Stimulated activated naive CD4-positive, alpha-beta T cell treated with Interleukin-2 at 50 U/mL for 16 hours (primary cell): ENCODE measurements at regions not wholly inside any gene's neighbourhood (a gene's known extent, or its start where the extent isn't known, plus 50 kb on each side); places are given as distances from the start of the nearest gene placed in this dataset.
"Not testable (repeated sequence)": the region's sequence is repeated elsewhere in the genome, so short reads cannot be mapped to it uniquely, and the experiment has no call there.

ENCODE experiments used
- DNase-seq: peaks from one replicate; lab custom pipeline; 2025; lab: John Stamatoyannopoulos, UW

DNA sequence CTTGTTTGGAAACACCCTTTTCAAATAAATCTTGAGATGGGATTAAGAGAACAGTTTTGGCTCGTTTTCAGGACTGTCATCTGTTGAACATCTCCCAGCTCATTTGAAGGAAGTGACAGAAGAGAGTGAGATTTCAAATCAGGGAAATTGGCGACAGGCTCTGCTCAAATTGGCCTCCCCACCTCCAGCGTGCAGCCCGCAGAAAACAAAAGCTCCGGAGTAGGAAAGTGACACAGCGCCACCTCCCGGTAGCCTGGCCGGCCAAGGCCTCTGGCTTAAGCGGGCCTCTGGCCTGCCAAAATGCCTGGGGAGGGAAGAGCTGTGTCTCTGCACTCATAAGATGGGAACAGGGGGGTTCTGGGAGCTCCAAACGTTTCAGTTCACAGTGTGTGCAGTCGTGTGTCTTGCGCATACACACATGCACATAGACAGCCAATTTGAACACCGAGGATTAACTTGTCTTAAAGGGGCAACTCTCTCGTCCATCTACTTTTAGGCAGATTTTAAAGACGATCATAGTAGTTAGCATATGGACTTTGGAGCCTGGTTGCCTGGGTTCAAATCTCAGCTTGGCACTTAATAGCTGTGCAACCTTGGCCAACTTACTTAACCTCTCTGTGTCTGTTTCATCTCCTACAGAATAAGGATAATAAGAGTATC is 132.7 kb upstream of the RCN1 start:
- DNase-seq = peak; percentile 43

DNA sequence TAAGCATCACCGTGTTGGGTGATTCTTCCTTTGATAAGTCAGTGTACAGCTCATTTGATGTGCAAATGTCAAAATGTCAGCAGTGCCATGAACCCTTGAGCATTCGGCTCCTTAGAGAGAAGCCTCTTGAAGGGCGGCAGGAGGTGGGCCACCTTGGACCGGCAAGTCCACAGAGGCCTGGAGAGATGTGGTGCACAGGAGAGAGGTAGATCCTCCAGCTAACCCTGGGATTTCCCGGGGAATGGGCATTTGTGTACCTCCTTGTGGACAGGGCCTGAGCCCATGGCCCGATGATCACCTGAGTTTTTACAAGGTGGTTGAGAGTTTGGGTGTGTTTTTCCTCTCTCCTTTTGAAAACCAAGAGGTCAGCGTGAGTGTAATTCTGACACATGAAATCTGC is 133.2 kb upstream of the RCN1 start:
- DNase-seq = no peak

DNA sequence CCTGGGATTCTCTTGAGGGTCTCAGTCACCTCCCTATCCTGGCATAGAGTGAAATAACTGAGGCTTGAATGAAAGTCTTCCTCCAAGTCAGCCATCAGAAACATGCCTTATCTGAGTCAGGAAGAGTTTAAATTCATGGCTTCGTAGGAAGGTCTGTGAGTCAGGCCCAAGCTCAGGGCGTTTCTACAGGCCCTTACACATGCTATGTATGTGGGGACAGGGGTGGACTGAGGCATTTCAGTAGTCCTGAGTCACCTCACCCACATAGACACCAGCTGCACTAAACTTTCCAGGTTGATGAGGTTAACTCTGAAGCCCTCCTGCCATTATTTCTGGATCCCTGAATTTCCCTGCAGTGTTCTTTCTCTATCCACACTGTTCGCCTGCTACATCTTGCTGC is 134.6 kb upstream of the RCN1 start:
- DNase-seq = no peak

GRCh38 chr11:31955838-31956237 is 135.0 kb upstream of the RCN1 start:
- DNase-seq = no peak

DNA sequence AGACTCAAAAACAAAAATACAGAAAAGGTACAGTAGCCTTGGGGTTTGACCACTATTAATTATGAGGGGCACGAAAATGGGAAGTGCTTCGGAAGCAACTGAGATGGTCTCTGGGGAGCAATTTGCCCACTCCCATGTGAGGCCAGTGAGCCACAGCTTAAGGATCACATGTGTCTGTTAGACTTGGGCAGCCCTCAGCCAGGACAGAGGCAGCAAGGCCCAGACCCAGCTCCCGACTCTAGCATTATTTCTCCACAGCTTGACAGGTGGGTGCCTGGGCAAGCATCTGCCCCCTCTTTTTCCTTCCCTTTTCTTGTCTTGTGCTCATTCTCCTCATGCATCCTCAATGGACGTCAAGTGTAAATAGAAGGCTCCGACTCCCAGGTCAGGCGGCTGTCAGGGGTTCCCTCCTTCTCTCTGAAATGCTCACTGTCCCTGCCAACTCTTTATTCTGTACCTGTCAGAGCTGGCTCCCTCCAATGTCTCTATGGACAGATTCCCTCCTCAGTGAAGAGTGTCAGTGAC is 137.0 kb upstream of the RCN1 start:
- no peak for DNase-seq

- not testable (repeated sequence) for DNase-seq
Observed at GRCh38 chr11:31949733-31950200, 138.6 kb upstream of the PAX6 start.

DNA sequence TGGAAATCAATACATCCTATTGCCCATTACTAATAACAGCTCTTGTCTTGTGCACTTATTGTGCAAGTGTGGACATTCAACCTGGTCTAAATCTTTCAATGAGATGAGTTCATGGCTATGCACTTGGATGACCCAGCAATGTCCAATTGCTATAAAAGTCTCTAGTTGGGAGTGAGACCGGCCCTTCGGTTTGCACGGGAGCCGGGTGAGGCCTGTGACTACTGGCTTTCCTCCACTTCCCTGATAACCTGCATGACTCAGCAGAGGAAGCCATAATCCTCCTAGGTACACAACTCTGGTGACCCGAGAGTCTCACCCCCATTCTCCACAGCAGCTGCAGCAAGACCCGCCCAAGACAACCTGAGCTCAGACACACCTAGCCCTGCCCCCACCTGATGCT is 135.9 kb upstream of the PAX6 start:
- no peak for DNase-seq

DNA sequence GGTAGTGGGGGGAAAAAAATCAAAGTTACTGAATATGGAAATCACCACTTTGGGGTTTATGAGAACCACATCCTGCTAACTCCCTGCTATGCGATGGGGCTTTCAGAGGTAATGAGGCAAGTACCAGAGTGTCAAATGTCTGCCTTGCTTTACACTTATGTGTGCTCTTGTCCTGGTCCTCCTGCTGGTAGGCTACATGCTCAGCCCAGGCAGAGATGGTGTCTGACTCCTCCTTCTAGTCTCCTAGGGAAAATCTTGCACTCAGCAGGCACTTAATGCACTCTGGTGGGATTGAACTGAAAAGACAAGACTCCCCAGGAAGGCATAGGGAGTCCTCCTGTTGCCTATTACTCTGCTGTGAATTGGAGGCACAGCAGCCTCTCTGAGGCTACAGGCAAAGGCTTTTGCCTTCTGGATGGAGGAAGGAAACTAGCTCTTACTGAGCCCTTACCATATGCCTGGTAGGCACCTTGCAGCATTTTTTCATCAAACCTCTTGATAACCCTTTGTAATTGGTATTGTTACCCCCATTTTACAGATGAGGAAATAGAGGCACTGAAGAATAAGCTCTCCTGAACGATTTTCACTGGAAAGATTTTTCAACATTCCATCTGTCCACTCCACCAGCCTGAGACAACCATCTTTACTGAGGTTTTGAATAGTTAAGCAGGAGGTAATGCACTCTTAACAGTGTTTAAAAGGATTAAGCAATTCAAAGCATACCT is 132.1 kb upstream of the PAX6 start:
- DNase-seq = no peak

- DNase-seq = no peak
Observed at GRCh38 chr11:31940371-31941037, 129.4 kb upstream of the PAX6 start.

DNA sequence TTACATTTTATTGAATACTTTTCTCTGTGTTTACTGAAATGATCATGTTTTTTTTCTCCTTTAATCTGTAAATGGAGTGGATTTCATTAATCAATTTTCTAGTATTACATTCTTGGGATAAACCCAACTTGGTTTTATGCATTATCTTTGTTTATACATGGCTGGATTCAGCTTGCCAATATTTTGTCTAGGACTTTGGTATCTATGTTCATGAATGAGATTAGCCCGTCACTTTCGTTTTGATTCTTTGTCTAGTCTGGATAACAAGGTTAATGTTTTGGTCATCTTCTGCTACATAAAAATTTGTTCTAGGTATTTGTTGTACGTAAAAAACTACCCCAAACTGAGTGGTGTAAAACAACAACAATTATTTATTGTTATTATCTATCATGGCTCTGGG is 127.9 kb upstream of the PAX6 start:
- no peak for DNase-seq

- no peak for DNase-seq
Observed at GRCh38 chr11:31936312-31936711, 125.2 kb upstream of the PAX6 start.

DNA sequence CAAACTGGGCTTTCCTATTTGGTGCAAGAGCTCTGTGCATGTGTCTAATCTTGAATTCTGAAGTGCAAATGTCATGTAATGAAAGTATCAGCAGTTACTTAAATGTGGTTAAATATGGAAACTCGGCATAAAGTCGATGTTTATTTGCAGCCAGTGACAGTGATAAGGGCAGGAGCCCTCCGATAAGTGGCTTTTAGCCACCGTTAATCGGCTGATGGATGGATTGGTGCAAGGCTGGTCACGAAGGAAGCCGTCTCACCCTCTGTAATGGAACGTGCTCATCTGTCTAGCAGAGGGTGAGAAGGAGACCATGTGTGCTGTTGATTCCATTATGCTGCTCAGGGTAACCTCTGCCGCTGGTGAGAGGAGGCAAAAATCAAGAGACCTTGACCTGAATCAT is 121.8 kb upstream of the PAX6 start:
- no peak for DNase-seq

- DNase-seq = no peak
Observed at GRCh38 chr11:31927982-31928381, 116.9 kb upstream of the PAX6 start.

DNA sequence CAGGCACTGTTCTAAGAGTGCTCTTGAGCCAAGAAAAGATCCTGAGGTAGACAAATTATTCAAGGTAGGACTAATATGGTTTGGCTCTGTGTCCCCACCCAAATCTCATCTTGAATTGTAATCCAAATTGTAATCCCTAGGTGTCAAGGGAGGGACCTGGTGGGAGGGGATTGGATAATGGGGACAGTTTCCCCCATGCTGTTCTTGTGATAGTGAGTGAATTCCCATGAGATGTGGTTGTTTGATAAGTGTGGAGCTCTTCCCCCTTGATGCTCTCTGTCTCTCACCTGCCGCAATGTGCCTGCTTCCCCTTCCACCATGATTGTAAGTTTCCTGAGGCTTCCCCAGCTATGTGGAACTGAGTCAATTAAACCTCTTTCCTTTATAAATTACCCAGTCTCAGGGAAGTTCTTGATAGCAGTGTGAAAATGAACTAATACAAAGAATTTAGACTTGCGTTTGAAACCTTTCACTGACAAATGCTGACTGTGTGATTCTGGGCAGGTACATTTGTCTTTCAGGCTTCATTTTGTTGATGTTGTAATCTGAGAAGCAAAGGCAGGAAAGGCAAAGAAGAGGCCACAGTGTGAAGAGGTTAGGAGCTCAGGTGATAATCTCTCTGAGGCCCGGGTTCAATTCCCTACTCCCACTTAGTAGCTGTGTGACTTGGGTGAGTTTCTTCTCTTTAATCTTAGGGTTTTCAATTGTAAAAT is 115.8 kb upstream of the PAX6 start:
- no peak for DNase-seq

GRCh38 chr11:31926106-31926505 is 115.0 kb upstream of the PAX6 start:
- DNase-seq = no peak

- no peak for DNase-seq
Observed at GRCh38 chr11:31922450-31922849, 111.3 kb upstream of the PAX6 start.

GRCh38 chr11:31921081-31921480 is 110.0 kb upstream of the PAX6 start:
- no peak for DNase-seq

- DNase-seq = no peak
Observed at GRCh38 chr11:31919175-31919574, 108.1 kb upstream of the PAX6 start.

GRCh38 chr11:31915867-31916266 is 104.7 kb upstream of the PAX6 start:
- no peak for DNase-seq

DNA sequence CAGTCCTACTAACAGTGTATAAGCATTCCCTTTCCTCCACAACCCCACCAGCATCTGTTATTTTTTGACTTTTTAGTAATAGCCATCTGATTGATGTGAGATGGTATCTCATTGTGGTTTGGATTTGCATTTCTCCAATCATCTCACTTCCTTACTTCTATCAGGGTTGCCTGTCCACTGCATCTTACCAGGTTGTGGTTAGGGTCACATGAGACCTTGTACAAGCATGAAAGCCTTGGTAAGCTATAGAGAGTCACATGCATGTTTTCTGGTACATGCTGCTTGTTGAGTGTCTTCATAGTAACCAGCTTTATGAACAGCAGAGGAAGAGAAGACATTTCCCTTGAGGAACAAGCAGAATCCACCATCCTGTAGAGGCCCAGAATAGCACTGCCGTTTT is 102.9 kb upstream of the PAX6 start:
- no peak for DNase-seq

- no peak for DNase-seq
Observed at GRCh38 chr11:31912808-31913207, 101.7 kb upstream of the PAX6 start.

DNA sequence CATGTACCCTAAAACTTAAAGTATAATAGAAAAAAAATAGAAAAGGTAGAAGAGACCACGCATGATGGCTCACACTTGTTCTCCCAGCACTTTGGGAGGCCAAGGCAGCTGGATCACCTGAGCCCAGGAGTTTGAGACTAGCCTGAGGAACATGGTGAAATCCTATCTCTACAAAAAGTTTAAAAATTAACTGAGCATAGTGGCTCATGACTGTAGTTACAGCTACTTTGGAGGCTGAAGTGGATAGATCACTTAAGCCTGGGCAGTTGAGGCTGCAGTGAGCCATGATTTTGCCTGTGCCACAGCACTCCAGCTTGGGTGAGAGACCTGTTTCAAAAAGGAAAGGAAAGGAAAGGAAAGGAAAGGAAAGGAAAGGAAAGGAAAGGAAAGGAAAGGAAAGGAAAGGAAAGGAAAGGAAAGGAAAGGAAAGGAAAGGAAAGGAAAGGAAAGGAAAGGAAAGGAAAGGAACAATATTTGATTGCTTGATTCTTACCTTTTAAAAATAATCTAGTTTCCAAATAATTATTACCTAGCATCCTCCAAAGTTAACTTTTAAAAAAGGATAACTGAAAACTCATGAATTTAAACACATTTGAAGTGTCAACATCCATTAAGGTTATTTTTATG is 99.9 kb upstream of the PAX6 start:
- DNase-seq = no peak
